H1 (cell line): ENCODE measurements at regions not wholly inside any gene's neighbourhood (a gene's known extent, or its start where the extent isn't known, plus 50 kb on each side); places are given as distances from the start of the nearest gene placed in this dataset.

Experiments used
- CTCF ChIA-PET: fragments of 300-600 bp; sonication (Branson Sonifier 250); formaldehyde crosslinking; loops from one replicate; lab custom pipeline; 2021; ENCODE audit not compliant: partially characterized antibody; lab: Charles Lee
- POLR2A ChIA-PET: fragments of 300-600 bp; sonication (Branson Sonifier 250); formaldehyde crosslinking; loops from one replicate; lab custom pipeline; 2021; ENCODE audit warnings: inconsistent platforms; ENCODE audit not compliant: partially characterized antibody; lab: Charles Lee
- DNase-seq, 2 experiments: peaks; one replicate each; pipeline versions ENCODE4 v3.0.0 to v3.0.0-alpha.2; 2010 to 2022; ENCODE audit warnings: low spot score in 2 of 2, low read depth in 1 of 2, mixed read lengths in 1 of 2
- FAIRE-seq: peaks from 2 replicates; lab custom pipeline; 2011; peaks lifted over from hg19 to GRCh38; lab: Jason Lieb, UNC
- H2AFZ ChIP-seq: 2 replicates; pipeline ENCODE4 v1.8.1; 2012; ENCODE audit warnings: low read length, inconsistent platforms
- H2AK5ac ChIP-seq: 2 replicates; pipeline ENCODE4 v1.6.1; 2013; ENCODE audit warnings: low read depth, low read length
- H2BK120ac ChIP-seq: replicated peaks from 2 replicates; pipeline ENCODE3; 2013; ENCODE audit warnings: low read depth, low read length, inconsistent platforms
- H2BK12ac ChIP-seq: 2 replicates; pipeline ENCODE4 v1.6.1; 2013; ENCODE audit warnings: low read depth, low read length
- H2BK15ac ChIP-seq: 2 replicates; pipeline ENCODE4 v1.6.1; 2013; ENCODE audit warnings: low read length
- H2BK20ac ChIP-seq: 2 replicates; pipeline ENCODE4 v1.6.1; 2013; ENCODE audit warnings: low read length
- H2BK5ac ChIP-seq: 2 replicates; pipeline ENCODE4 v1.6.1; 2013; ENCODE audit warnings: low read depth, low read length
- H3K14ac ChIP-seq: 2 replicates; pipeline ENCODE4 v1.6.1; 2013; ENCODE audit warnings: inconsistent platforms; ENCODE audit not compliant: insufficient read length
- H3K18ac ChIP-seq: 2 replicates; pipeline ENCODE4 v1.6.1; 2013; ENCODE audit warnings: low read length; ENCODE audit errors: extremely low read depth
- H3K23ac ChIP-seq: 2 replicates; pipeline ENCODE4 v1.6.1; 2013; ENCODE audit warnings: inconsistent platforms; ENCODE audit not compliant: insufficient read length
- H3K23me2 ChIP-seq: 2 replicates; pipeline ENCODE4 v1.6.1; 2013; ENCODE audit warnings: low read depth, low read length
- H3K27ac ChIP-seq: 2 replicates; pipeline ENCODE4 v1.6.1; 2011; ENCODE audit warnings: low read depth, low read length, inconsistent platforms
- H3K27me3 ChIP-seq, 4 experiments: replicated peaks in 1 of 4; 1 replicate in 1 of 4; 2 replicates in 3 of 4; pipeline versions ENCODE4 v1.6.1 to v1.8.1; 2011 to 2013; ENCODE audit warnings: low read length in 3 of 4, mild to moderate bottlenecking in 3 of 4, inconsistent platforms in 2 of 4, mixed read lengths in 2 of 4, moderate library complexity in 1 of 4; ENCODE audit not compliant: control insufficient read depth in 3 of 4, insufficient read depth in 3 of 4; ENCODE audit errors: extremely low read depth in 1 of 4
- H3K36me3 ChIP-seq, 4 experiments: 2 replicates each; pipeline versions ENCODE4 v1.6.1 to v1.8.1; 2011 to 2013; ENCODE audit warnings: mild to moderate bottlenecking in 4 of 4, low read length in 3 of 4, moderate library complexity in 2 of 4, control low read depth in 1 of 4, inconsistent platforms in 1 of 4; ENCODE audit not compliant: insufficient read depth in 4 of 4, control insufficient read depth in 2 of 4
- H3K4ac ChIP-seq: replicated peaks from 2 replicates; pipeline ENCODE3; 2013; ENCODE audit warnings: low read length, low read depth, mixed read lengths, inconsistent platforms; ENCODE audit not compliant: insufficient read length
- H3K4me1 ChIP-seq, 4 experiments: replicated peaks in 1 of 4; 1 replicate in 1 of 4; 2 replicates in 3 of 4; pipeline versions ENCODE4 v1.6.1 to v1.8.1; 2011 to 2013; ENCODE audit warnings: low read length in 3 of 4, inconsistent platforms in 2 of 4, mixed read lengths in 1 of 4; ENCODE audit not compliant: insufficient read depth in 4 of 4, control insufficient read depth in 3 of 4
- H3K4me2 ChIP-seq, 2 experiments: 2 replicates each; pipeline versions ENCODE4 v1.6.1 to v1.8.1; 2011 to 2013; ENCODE audit warnings: low read depth in 2 of 2, low read length in 2 of 2, control low read depth in 1 of 2, inconsistent platforms in 1 of 2, mild to moderate bottlenecking in 1 of 2; ENCODE audit not compliant: insufficient read depth in 1 of 2
- H3K4me3 ChIP-seq, 4 experiments: fragments of 200-600, 300-600 bp in 1 of 4; sonication (generic), shearing (Covaris generic), sonication (Bioruptor Twin) in 1 of 4; 2 replicates each; pipeline versions ENCODE4 v1.5.1 to v1.8.1; 2011 to 2016; ENCODE audit warnings: low read length in 4 of 4, low read depth in 3 of 4, control low read depth in 2 of 4, inconsistent platforms in 2 of 4, mild to moderate bottlenecking in 2 of 4, mixed read lengths in 1 of 4, moderate library complexity in 1 of 4; ENCODE audit not compliant: insufficient read depth in 2 of 4; ENCODE audit errors: extremely low read depth in 1 of 4
- H3K56ac ChIP-seq: replicated peaks from 2 replicates; pipeline ENCODE3; 2013; ENCODE audit warnings: low read depth, mild to moderate bottlenecking, mixed read lengths, low read length, inconsistent platforms; ENCODE audit not compliant: insufficient read length
- H3K79me1 ChIP-seq: 2 replicates; pipeline ENCODE4 v1.6.1; 2013; ENCODE audit warnings: low read depth, low read length, control low read depth
- H3K79me2 ChIP-seq, 2 experiments: 2 replicates each; pipeline versions ENCODE4 v1.6.1 to v1.8.1; 2012 to 2013; ENCODE audit warnings: low read length in 2 of 2, mild to moderate bottlenecking in 2 of 2, inconsistent platforms in 1 of 2; ENCODE audit not compliant: insufficient read depth in 2 of 2, control insufficient read depth in 1 of 2
- H3K9ac ChIP-seq, 4 experiments: replicated peaks in 1 of 4; 1 replicate in 1 of 4; 2 replicates in 3 of 4; pipeline versions ENCODE4 v1.6.1 to v1.8.1; 2011 to 2013; ENCODE audit warnings: low read depth in 3 of 4, low read length in 3 of 4, control low read depth in 2 of 4, mild to moderate bottlenecking in 2 of 4, moderate library complexity in 2 of 4, inconsistent platforms in 1 of 4; ENCODE audit errors: extremely low read depth in 1 of 4
- H3K9me3 ChIP-seq, 2 experiments: 2 replicates each; pipeline versions ENCODE4 v1.6.1 to v1.8.1; 2012 to 2013; ENCODE audit warnings: mild to moderate bottlenecking in 2 of 2, moderate library complexity in 2 of 2, control low read depth in 1 of 2, inconsistent platforms in 1 of 2, low read depth in 1 of 2, low read length in 1 of 2, mixed read lengths in 1 of 2; ENCODE audit not compliant: insufficient read depth in 2 of 2
- H4K20me1 ChIP-seq, 2 experiments: replicated peaks in 1 of 2; 2 replicates each; pipeline versions ENCODE3 to v1.8.1; 2011 to 2013; ENCODE audit warnings: inconsistent platforms in 2 of 2, low read length in 2 of 2, mild to moderate bottlenecking in 1 of 2; ENCODE audit not compliant: insufficient read depth in 2 of 2, control insufficient read depth in 1 of 2
- H4K5ac ChIP-seq: 2 replicates; pipeline ENCODE4 v1.6.1; 2013; ENCODE audit warnings: low read length, low read depth, mixed read lengths, inconsistent platforms; ENCODE audit not compliant: insufficient read length
- H4K8ac ChIP-seq: 2 replicates; pipeline ENCODE4 v1.8.0; 2013; ENCODE audit warnings: mild to moderate bottlenecking, moderate library complexity, low read length, inconsistent platforms; ENCODE audit not compliant: insufficient read depth; ENCODE audit errors: extremely low read depth
- H4K91ac ChIP-seq: replicated peaks from 2 replicates; pipeline ENCODE3; 2013; ENCODE audit warnings: low read length, mixed read lengths, inconsistent platforms; ENCODE audit not compliant: insufficient read length
- HDAC6 ChIP-seq: IDR thresholded peaks from one replicate; pipeline ENCODE4 v1.7.1; 2012; ENCODE audit warnings: low read depth, mild to moderate bottlenecking, inconsistent platforms, low read length, moderate library complexity
- JUN ChIP-seq: IDR thresholded peaks from 2 replicates; pipeline ENCODE4 v1.6.1; 2011; ENCODE audit warnings: low read depth, mild to moderate bottlenecking, improper control_type of control experiment, low read length
- POLR2AphosphoS5 ChIP-seq: IDR thresholded peaks from 2 replicates; pipeline ENCODE4 v1.6.1; 2011; ENCODE audit warnings: low read depth, low read length
- POU5F1 ChIP-seq: IDR thresholded peaks from 2 replicates; pipeline ENCODE4 v1.6.1; 2011; ENCODE audit warnings: low read depth, mild to moderate bottlenecking, low read length, moderate library complexity
- SIX5 ChIP-seq: IDR thresholded peaks from 2 replicates; pipeline ENCODE4 v1.6.1; 2011; ENCODE audit warnings: mild to moderate bottlenecking, low read depth, low read length
- WGBS, 2 experiments: shearing (Covaris generic) in 1 of 2; methylation state at CpG; one replicate each; pipeline versions ENCODE4 v1.1.6 to v1.1.7; 2013 to 2015; ENCODE audit warnings: low lambda C conversion rate in 2 of 2, mixed read lengths in 2 of 2, inconsistent platforms in 1 of 2, low coverage in 1 of 2, missing lambda C conversion rate in 1 of 2; ENCODE audit not compliant: insufficient replicate concordance in 2 of 2, insufficient coverage in 1 of 2, insufficient read length in 1 of 2; ENCODE audit errors: extremely low coverage in 1 of 2, missing lambda C conversion rate in 1 of 2; 5-methylcytosine and 5-hydroxymethylcytosine counted together
- TF ChIP-seq, protein P1 (sequence below): IDR thresholded peaks from 2 replicates; pipeline ENCODE4 v1.6.1; 2012; ENCODE audit warnings: inconsistent platforms

DNA sequence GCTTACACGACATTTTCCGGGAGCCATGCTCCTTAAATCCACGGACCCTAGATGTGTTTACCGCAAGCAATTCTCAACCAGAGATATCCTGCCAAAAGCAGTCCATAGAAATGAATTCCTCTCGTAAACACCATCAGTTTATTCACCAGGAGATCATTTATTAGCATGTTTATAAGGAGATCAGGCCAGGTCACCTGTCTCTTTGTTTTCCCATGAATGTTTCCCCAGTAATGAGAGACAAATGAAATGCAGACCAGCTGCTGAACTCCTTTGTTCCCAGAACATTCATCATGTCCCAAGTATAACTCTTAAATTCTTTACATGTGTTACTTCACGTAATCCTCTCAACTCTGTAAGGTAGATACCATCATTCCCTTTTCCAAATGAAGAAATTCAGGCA lies 137.1 kb downstream of the DDX53 start:
- Histone ChIP-seq H3K27ac (no peak overlapping the region), H4K20me1 (no peaks in the 10 kb centered on the region), H4K8ac (no peak overlapping the region), H3K14ac (no peak overlapping the region), H3K23ac (no peak overlapping the region), H2BK20ac (no peak overlapping the region), H2BK120ac (no peak overlapping the region), H3K9ac (no peak overlapping the region), H3K79me2 (no peaks in the 10 kb centered on the region), H3K79me1 (no peaks in the 10 kb centered on the region), H2AFZ (no peak overlapping the region), H2BK5ac (no peak overlapping the region), H3K9me3 (no peaks in the 10 kb centered on the region), H2BK15ac (no peak overlapping the region), H3K27me3 (no peaks in the 10 kb centered on the region), H3K23me2 (no peaks in the 10 kb centered on the region), H4K91ac (no peak overlapping the region), H3K4me1 (peaks cover 0 to 2% (median 0%) of the 10 kb centered on the region in 4 experiments; a peak in 1 of 7 replicates), H4K5ac (no peak overlapping the region), H2AK5ac (no peak overlapping the region), H3K36me3 (no peaks in the 10 kb centered on the region), H3K18ac (no peak overlapping the region), H3K56ac (no peak overlapping the region), H3K4ac (no peak overlapping the region), H3K4me3 (no peak overlapping the region), H3K4me2 (no peak overlapping the region), H2BK12ac (no peak overlapping the region)
- no peak for TF ChIP-seq POLR2AphosphoS5
- no peak for TF ChIP-seq SIX5
- TF ChIP-seq, protein P1, sequence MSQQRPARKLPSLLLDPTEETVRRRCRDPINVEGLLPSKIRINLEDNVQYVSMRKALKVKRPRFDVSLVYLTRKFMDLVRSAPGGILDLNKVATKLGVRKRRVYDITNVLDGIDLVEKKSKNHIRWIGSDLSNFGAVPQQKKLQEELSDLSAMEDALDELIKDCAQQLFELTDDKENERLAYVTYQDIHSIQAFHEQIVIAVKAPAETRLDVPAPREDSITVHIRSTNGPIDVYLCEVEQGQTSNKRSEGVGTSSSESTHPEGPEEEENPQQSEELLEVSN = no peak
- no peak for TF ChIP-seq JUN
- TF ChIP-seq HDAC6 = no peak
- no peak for TF ChIP-seq POU5F1
- DNase-seq (no peak), FAIRE-seq (no peak)
- WGBS, 2 experiments = 96% methylated on average over 6 of the region's 6 CpGs; no CpG with 5 or more reads in 1 of the 2 experiments
- POLR2A ChIA-PET = no interaction called here
- CTCF ChIA-PET = interaction anchor here (0.6 kb wide), 1 partner anchor 691 kb away, joined by 3 read pairs; no protein-coding TSS in a partner anchor
